ENCODE measurements at regions not wholly inside any gene's neighbourhood (a gene's known extent, or its start where the extent isn't known, plus 50 kb on each side); places are given as distances from the start of the nearest gene placed in this dataset.
A peak's percentile ranks its signal among the peaks of the same experiment; 100 is the strongest.

DNA sequence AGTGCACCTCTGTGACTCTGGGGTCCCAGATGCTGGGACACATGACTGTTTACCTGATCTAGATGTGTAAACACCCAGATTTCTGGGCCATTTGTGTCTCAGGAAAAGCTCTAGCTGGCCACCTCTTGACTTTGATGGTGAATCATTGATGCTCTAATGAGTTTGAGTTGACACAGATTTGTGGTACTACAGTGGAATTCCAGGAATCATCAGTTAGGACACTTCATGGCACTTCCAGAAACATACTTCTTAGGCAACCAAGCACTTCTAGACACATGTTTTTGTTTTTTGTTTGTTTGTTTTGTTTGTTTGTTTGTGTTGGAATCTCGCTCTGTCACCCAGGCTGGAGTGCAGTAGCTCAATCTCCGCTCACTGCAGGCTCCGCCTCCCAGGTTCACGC, 302.2 kb upstream of the ZMIZ1 start:
- DNase-seq (ENCODE audit: low read depth in 2 of 3, low spot score in 2 of 3), result no peak

DNA sequence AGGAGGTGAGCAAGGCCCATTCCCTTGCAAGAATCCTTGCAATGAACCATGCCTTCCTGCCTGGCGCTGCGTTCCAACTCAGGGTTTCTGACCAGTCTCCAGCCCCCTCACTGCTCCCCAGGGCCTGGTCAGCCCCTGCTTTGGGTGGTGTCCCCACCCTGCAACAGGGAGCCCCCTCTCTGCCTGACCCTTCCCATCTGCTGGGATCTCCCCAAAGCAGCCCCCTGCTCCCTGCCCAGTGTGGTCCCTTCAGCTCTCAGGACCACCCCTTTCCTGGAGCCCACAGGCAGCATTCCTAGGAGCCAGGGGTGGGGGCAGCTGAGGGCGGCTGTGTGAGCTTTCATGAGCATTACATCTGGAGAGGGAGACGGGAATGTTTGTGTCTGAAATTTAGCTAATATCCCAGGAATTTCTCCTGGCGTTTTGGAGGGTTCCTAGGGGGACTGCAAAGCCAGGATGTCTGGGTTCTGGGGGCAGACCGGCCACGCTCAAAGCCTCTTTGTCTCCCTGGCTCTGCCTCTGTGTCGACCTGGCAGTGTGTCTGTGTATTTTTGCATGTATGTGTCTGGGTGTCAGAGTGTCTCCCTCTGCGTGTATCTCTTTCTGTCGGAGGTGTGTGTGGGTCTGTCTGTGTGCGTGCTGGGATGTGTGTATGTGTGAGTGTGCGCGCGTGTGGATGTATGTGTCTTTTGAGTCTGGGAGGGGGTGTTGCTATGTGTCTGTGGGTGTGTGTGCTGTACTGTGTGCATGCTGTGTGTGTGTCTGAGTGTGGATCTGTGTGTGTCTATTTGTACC, 300.5 kb upstream of the ZMIZ1 start:
- no peak for DNase-seq (ENCODE audit: low read depth in 2 of 3, low spot score in 2 of 3)

DNA sequence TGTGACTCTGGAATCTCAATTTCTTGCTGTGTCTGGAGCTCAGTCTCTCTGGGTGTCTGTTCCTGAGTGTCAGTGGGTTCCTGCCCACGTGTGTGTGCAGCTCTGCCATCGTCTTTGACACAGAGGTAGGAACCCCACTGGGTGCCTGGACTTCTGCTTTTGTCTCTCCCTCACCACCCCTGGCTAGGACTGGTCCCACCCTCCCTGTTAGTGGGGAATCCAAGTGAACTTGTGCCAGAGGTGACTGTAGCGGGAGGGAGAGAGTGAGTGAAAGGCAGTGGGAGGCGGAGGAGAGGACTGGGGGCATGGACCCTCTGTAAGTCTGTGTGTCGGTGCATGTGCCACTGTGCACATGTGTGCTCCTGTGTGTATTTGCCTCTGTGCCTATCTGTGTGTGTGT, 299.9 kb upstream of the ZMIZ1 start:
- DNase-seq (ENCODE audit: low read depth in 2 of 3, low spot score in 2 of 3), result peak in 1 of 3 donors; percentile 32

- no peak for DNase-seq (ENCODE audit: low read depth in 2 of 3, low spot score in 2 of 3)
Observed at GRCh38 chr10:78769526-78769925, 299.2 kb upstream of the ZMIZ1 start.

GRCh38 chr10:78770167-78771090, 298.3 kb upstream of the ZMIZ1 start:
- no peak for DNase-seq (ENCODE audit: low read depth in 2 of 3, low spot score in 2 of 3)

DNA sequence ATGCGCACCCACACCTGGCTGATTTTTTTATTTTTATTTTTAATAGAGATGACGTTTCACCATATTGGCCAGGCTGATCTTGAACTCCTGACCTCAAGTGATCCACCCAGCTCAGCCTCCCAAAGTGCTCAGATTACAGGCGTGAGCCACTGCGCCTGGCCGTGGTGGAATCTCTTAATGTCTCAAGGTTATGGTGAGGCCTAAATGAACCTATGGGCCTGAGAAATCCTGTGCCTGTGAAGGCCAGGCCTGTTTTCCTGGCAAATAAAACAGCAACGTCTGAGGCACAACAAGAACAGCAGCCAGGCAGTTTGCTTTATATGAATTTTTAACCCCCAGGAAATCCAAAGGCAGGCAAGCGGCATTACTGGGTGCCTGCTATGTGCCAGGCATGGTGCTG, 297.5 kb upstream of the ZMIZ1 start:
- no peak for DNase-seq (ENCODE audit: low read depth in 2 of 3, low spot score in 2 of 3)

DNA sequence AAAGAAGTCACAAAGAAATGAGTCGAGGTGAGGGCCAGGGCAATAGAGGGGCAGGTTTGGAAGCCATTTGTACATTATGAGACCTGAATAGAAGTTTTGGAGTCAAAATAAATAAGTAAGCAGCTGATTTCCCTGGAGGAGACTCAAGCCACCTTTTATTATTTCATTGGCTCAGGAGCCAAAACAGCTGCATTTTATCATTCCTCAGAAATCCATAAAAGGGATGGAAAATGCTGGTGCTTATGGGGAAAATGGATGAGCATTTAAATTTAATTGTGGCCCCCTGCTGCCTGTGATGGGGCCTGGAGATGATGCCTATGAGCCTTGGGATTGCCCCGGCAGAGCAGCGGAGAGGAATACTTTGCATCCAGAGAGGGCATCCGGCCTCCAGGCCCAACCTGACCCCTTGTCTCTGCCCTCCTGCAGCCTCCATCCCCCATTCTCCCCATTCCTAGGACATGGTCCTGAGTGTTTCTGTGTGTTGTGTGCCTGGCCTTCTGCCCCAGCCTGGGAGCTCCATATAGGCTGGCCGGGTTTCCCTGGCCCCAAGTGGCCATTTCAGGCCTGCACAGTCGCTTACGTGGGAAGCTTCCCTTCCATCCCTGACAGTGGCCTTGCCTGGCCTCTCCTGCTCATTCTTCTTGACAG, 296.8 kb upstream of the ZMIZ1 start:
- DNase-seq (ENCODE audit: low read depth in 2 of 3, low spot score in 2 of 3), result no peak

DNA sequence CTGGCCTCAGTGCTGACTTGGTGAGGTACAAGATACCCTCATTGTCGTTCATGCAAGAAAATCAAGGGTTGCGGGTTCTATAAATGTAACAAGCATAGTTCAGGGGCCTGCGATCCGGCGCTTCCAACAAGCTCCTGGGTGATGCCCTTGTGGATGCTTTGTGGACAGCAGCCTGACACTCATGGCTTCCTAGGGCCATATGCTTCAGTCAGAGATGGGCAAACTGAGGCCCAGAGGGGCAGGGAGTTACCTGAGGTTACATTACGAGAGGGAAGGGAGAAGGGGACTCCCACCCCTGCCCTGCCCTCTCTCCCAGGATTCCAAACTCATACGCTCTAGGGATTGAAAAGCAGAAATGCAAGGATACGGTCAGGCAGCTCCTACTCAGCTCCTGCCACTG, 296.3 kb upstream of the ZMIZ1 start:
- DNase-seq (ENCODE audit: low read depth in 2 of 3, low spot score in 2 of 3), result no peak

DNA sequence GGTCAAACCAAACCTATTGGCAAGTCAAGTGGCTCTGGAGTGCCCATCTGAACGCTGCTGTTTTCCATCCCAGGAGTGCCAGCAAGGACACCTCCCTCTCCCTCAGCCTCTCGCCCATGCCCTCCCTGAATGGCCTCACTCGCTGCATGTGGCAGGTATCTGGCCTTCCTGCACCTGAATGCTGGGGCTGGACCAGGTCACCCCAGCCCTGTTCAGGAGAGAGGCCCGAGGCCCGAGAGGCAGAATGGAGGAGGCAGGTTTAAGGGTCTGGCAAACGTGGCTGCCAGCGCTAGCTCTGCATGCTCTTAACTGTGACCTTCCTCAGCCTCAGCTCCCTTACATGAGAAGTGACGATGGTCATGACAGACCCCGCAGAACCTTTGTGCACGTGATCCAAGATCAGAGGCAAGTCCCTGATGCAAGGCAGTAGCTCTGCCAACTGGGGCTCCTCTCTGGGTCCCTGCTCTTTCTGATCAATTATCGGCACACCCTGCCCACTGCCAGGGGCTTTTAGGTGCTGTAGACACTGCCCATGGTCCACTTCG, 295.7 kb upstream of the ZMIZ1 start:
- DNase-seq (ENCODE audit: low read depth in 2 of 3, low spot score in 2 of 3), result no peak

DNA sequence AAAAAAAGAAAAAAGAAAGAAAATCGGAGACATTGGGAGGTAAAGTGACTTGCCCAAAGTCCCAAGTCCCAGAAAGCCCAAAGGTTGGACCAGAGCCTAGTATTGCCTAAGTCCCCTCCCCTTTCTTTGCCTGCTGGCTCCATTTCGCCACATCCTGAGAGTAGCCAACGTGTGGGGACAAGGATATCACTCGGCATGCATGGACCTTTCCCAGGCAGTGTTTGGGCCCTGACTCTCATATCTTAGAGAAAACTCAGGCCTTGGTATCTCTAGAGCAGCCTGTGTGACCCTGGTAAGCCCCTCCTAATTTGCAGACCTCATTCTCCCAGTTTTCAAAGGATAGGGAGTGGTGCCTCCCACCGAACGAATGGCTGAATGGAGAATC, 294.2 kb upstream of the ZMIZ1 start:
- no peak for DNase-seq (ENCODE audit: low read depth in 2 of 3, low spot score in 2 of 3)

- no peak for DNase-seq (ENCODE audit: low read depth in 2 of 3, low spot score in 2 of 3)
Observed at GRCh38 chr10:78774999-78775711, 293.6 kb upstream of the ZMIZ1 start.

DNA sequence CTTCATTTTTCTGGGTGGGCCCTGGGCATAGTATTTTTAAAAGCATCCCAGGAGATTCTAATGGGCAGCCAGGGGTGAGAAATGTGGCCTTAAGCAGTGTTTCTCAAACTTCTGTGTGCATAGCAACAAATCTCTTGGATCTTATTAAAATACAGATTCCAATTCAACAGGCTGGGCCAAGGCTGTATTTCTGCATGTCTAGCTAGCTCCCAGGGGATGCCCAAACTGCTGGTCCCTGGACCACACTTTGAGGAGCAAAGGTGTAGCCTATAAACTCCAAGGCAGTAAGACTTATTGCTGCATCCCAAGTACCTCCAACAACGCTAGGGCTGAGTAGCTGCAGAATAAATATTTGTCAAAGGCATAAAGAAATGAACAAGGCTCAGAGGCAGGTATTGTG, 292.9 kb upstream of the ZMIZ1 start:
- DNase-seq (ENCODE audit: low read depth in 2 of 3, low spot score in 2 of 3), result no peak

GRCh38 chr10:78776756-78777155, 292.0 kb upstream of the ZMIZ1 start:
- DNase-seq (ENCODE audit: low read depth in 2 of 3, low spot score in 2 of 3), result no peak

DNA sequence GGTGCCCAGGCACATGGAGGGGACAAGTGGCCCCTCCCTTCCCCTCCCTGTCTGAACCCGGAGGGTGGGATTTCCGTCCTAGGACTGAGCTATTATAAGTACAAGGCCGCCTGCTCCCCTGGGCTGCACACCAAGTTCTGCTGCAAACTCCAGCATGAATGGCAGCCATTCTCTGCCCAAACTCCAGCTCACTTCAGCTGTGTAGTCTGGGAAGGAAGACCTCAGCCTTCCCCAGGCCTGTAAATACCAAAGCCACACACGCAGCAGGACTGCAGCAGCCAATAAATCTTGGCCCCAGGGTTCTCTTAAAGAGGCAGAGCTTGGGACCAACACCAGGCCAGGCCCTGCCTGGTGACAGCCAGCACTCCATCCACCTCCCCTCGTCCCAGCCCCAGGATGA, 291.3 kb upstream of the ZMIZ1 start:
- DNase-seq (ENCODE audit: low read depth in 2 of 3, low spot score in 2 of 3), result no peak

GRCh38 chr10:78777867-78778266, 290.9 kb upstream of the ZMIZ1 start:
- DNase-seq (ENCODE audit: low read depth in 2 of 3, low spot score in 2 of 3), result no peak

DNA sequence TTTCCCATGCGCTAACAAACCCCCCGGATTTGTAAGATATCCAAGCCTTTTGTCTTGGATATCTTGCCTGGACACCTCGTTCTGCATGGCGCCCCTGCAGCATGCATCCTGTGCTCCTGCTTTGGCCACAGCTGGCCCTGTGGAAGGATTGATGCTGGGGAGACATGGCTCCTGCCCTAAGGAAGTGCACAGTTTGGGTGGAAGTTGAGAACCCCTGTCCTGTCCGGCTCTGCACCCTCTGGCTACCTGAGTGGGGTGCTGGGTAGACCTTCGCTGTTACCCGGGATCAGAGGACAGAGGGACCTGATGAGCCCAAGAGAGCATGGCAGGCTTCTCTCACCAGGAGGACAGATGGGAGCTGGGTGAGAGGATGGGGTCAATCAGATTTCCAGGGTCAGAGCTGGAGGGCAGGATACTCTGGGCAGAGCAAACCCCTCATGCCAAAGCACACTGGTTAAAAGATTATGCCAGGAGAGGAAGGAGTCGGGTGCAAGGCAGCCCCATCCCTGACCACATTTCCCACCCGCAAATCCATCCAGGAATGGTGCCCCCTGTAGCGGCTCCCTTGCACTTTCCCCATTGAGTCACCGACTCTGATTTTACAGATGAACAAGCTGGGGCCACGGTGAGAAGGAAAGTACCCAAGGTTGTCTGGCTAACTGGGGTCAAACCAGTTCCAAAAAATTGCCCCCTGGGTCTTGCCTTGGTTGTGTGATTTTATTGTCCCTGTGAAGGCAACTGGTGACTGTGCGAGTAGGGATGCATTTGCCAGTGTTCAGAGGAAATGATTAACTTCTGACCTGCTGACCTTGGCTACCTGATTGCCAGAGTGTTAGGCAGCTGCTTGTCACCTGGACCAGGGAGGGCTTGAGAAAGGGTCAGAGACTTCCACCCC, 290.1 kb upstream of the ZMIZ1 start:
- no peak for DNase-seq (ENCODE audit: low read depth in 2 of 3, low spot score in 2 of 3)

GRCh38 chr10:78779339-78779955, 289.3 kb upstream of the ZMIZ1 start:
- no peak for DNase-seq (ENCODE audit: low read depth in 2 of 3, low spot score in 2 of 3)

DNA sequence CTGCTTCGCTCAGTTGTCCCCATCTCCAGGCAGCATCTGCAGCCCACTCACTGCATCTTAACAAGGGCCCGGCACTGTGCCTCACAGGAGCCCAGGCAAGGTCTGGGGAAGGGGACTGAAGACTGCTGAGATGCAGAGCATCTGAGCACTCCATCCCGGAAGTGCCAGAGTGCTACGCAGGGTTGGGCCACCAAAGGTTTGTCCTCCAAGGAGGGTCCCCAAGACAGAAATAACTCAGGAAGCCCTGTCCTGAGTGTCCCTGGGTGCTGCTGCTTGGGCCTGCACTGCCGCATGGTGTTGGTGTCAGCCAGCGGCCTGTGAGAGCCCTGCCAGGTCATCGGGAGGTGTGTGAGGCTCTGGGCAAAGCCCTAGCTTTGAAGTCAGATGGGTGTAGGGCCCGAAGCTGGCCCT, 288.2 kb upstream of the ZMIZ1 start:
- no peak for DNase-seq (ENCODE audit: low read depth in 2 of 3, low spot score in 2 of 3)

GRCh38 chr10:78781251-78781913, 287.4 kb upstream of the ZMIZ1 start:
- DNase-seq (ENCODE audit: low read depth in 2 of 3, low spot score in 2 of 3), result no peak

Measured in hematopoietic multipotent progenitor cell (in vitro differentiated cells).